ENCODE measurements at regions not wholly inside any gene's neighbourhood (a gene's known extent, or its start where the extent isn't known, plus 50 kb on each side); places are given as distances from the start of the nearest gene placed in this dataset.
A peak's percentile ranks its signal among the peaks of the same experiment; 100 is the strongest.

- TF ChIP-seq NR0B2 (CRISPR knock-in tag; IDR thresholded peaks at IDR 0.05) (no peak), ZMAT5 (CRISPR knock-in tag; IDR thresholded peaks at IDR 0.05; ENCODE audit: borderline replicate concordance, low read depth) (no peak), ATF2 (CRISPR knock-in tag; IDR thresholded peaks at IDR 0.05) (peak; percentile 51; the same call in 1 of the 2 replicates), ZNF232 (CRISPR knock-in tag; IDR thresholded peaks at IDR 0.05; ENCODE audit: borderline replicate concordance) (no peak), IRX3 (CRISPR knock-in tag; IDR thresholded peaks at IDR 0.05; ENCODE audit: borderline replicate concordance, low read depth) (no peak), SALL1 (CRISPR knock-in tag; IDR thresholded peaks at IDR 0.05) (peak; percentile 65; the same call in 1 of the 2 replicates), IRF1 (CRISPR knock-in tag; IDR thresholded peaks at IDR 0.05; ENCODE audit: low read depth) (no peak), ZNF547 (CRISPR knock-in tag; IDR thresholded peaks at IDR 0.05) (no peak), ZNF225 (CRISPR knock-in tag; IDR thresholded peaks at IDR 0.05) (no peak), TRIM24 (CRISPR knock-in tag; IDR thresholded peaks at IDR 0.05) (no peak), ZFP90 (CRISPR knock-in tag; IDR thresholded peaks at IDR 0.05; ENCODE audit: borderline replicate concordance) (no peak), ZFP36L1 (CRISPR knock-in tag; IDR thresholded peaks at IDR 0.05) (no peak), FOXO4 (CRISPR knock-in tag; conservative IDR thresholded peaks at IDR 0.05) (no peak), ZBTB14 (CRISPR knock-in tag; IDR thresholded peaks at IDR 0.05) (no peak), AKNA (CRISPR knock-in tag; IDR thresholded peaks at IDR 0.05; ENCODE audit: borderline replicate concordance) (no peak), SNAI1 (CRISPR knock-in tag; IDR thresholded peaks at IDR 0.05; ENCODE audit: borderline replicate concordance) (no peak), ZNF589 (CRISPR knock-in tag; conservative IDR thresholded peaks at IDR 0.05) (no peak), ZNF850 (CRISPR knock-in tag; conservative IDR thresholded peaks at IDR 0.05) (no peak), ZSCAN30 (CRISPR knock-in tag; IDR thresholded peaks at IDR 0.05) (no peak)
Observed at GRCh38 chr6:145025488-145025887, 709.8 kb downstream of the EPM2A start (continued).

All from HepG2 (cell line).